PC-3 (cell line): ENCODE measurements at regions not wholly inside any gene's neighbourhood (a gene's known extent, or its start where the extent isn't known, plus 50 kb on each side); places are given as distances from the start of the nearest gene placed in this dataset.

Experiments used
- EZH2phosphoT487 ChIP-seq: fragments of 300-600 bp; sonication (generic); IDR thresholded peaks from 2 replicates; pipeline ENCODE4 v1.6.1; 2018; ENCODE audit warnings: mild to moderate bottlenecking, antibody characterized with exemption, low read length, borderline replicate concordance
- TF ChIP-seq, protein P1 (sequence below): fragments of 300-600 bp; sonication (generic); conservative IDR thresholded peaks from 2 replicates; pipeline ENCODE4 v1.5.1; 2017; ENCODE audit warnings: antibody characterized with exemption, low read depth, mild to moderate bottlenecking, low read length

DNA sequence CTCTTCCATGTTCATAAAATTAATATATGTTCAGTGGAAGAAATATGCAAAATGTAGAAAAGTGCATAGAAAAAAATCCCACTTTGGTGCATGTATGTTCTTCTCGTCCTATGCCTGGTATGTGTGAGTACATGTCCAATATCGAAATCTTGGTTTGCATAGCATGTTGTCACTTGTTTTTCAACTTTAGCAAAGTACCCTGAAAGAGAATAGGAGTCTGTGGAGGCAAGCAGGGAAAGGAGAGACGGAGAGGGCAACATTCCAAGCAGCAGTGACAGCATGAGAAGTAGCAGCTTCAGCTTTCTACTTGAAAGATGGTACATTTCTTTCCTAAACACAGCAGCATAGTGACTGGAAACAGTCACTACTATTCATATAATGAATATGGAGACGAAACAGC lies 56.8 kb upstream of the CACNA2D3 start:
- TF ChIP-seq, protein P1, sequence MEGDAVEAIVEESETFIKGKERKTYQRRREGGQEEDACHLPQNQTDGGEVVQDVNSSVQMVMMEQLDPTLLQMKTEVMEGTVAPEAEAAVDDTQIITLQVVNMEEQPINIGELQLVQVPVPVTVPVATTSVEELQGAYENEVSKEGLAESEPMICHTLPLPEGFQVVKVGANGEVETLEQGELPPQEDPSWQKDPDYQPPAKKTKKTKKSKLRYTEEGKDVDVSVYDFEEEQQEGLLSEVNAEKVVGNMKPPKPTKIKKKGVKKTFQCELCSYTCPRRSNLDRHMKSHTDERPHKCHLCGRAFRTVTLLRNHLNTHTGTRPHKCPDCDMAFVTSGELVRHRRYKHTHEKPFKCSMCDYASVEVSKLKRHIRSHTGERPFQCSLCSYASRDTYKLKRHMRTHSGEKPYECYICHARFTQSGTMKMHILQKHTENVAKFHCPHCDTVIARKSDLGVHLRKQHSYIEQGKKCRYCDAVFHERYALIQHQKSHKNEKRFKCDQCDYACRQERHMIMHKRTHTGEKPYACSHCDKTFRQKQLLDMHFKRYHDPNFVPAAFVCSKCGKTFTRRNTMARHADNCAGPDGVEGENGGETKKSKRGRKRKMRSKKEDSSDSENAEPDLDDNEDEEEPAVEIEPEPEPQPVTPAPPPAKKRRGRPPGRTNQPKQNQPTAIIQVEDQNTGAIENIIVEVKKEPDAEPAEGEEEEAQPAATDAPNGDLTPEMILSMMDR, result no peak
- TF ChIP-seq EZH2phosphoT487, result no peak
